GM20000 (cell line): ENCODE measurements at regions not wholly inside any gene's neighbourhood (a gene's known extent, or its start where the extent isn't known, plus 50 kb on each side); places are given as distances from the start of the nearest gene placed in this dataset.

Experiments used
- DNase-seq: peaks from one replicate; pipeline ENCODE4 v3.0.0; 2012; ENCODE audit warnings: low spot score
- TF ChIP-seq, protein P1 (sequence below): IDR thresholded peaks from 2 replicates; pipeline ENCODE4 v1.5.1; 2012; ENCODE audit warnings: mild to moderate bottlenecking, control low read depth; ENCODE audit errors: extremely low read depth, missing control alignments

GRCh38 chr16:74100395-74101326 lies 196.0 kb upstream of the PSMD7 start:
- TF ChIP-seq, protein P1, sequence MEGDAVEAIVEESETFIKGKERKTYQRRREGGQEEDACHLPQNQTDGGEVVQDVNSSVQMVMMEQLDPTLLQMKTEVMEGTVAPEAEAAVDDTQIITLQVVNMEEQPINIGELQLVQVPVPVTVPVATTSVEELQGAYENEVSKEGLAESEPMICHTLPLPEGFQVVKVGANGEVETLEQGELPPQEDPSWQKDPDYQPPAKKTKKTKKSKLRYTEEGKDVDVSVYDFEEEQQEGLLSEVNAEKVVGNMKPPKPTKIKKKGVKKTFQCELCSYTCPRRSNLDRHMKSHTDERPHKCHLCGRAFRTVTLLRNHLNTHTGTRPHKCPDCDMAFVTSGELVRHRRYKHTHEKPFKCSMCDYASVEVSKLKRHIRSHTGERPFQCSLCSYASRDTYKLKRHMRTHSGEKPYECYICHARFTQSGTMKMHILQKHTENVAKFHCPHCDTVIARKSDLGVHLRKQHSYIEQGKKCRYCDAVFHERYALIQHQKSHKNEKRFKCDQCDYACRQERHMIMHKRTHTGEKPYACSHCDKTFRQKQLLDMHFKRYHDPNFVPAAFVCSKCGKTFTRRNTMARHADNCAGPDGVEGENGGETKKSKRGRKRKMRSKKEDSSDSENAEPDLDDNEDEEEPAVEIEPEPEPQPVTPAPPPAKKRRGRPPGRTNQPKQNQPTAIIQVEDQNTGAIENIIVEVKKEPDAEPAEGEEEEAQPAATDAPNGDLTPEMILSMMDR = no peak
- DNase-seq = no peak

GRCh38 chr16:74099530-74099929 lies 197.1 kb upstream of the PSMD7 start:
- TF ChIP-seq, protein P1 = no peak
- no peak for DNase-seq

GRCh38 chr16:74094962-74095361 lies 201.7 kb upstream of the PSMD7 start:
- DNase-seq = no peak
- TF ChIP-seq, protein P1 = no peak

DNA sequence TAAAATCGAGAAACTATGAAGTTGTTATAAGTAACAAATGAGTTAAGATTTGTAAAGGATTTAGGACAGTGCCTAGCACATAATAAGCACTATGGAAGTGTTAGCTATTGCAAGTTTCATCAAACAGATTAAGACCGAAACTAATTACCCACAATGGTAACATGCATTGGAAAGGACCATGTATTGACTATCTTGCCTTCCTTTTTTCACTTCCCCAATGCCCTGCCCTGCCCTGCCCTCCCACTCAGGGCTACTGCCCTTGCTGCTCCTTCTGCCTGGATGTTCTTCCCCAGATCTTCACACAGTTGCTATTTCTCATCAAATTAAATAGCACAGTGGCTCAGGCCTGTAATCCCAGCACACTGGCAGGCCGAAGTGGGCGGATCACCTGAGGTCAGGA lies 202.1 kb upstream of the PSMD7 start:
- DNase-seq = no peak
- TF ChIP-seq, protein P1 = no peak

DNA sequence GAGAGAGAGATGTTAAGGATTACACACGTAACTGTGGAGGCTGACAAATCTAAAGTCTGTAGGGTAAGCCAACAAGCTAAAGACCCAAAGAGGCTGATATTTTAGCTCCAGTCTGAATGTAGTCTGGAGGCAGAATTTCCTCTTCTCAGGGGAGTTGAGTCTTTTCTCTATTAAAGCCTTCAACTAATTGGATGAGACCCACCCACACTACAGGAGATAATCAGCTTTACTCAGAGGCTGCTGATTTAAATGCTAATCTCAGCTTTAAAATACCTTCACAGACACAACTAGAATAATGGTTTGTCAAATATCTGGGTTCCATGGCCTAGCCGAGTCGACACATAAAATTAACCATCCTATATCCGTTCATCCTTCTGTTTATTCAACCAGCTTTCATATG lies 204.3 kb upstream of the PSMD7 start:
- TF ChIP-seq, protein P1 = no peak
- no peak for DNase-seq

DNA sequence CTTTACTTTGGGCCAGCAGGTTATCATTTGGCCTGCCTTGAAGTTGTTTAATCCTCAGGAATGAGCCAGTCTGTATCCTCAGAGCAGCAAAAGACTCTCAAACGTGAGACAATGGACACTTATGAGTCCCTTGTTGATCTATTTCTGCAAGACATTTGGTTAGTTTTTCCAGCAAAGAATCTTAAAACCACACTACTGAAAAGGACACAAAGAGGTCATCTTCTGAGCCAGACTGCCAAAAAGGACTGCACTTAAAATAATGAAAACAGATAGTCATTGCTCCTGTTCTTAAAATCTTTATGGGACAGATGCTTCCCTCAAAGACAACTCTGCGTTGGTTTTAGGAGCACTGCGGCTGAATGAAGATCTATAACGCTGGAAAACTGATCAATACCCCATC lies 205.7 kb upstream of the PSMD7 start:
- no peak for DNase-seq
- TF ChIP-seq, protein P1 = no peak

DNA sequence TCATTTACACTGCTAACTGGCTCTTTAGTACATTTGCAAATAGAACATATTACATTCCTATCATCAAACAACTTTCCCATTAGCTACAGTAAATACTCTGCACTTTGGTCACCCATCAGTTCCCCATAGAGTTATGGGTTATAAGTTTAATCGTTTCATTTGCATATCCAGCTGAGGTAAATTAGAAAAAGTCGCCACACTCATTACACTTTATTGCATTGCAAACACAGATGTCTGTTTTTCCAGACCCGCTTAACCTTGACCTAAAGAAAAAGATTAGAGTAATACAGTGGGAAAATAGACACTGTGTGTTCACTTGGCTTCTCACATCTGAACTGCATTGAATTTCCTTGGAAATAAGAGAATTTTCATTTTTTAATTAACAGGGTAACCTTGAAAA lies 213.1 kb upstream of the PSMD7 start:
- TF ChIP-seq, protein P1 = no peak
- DNase-seq = no peak
